NCI-H1694 treated with DMSO at 0.1 percent for 48 hours (cell line): ENCODE measurements at regions not wholly inside any gene's neighbourhood (a gene's known extent, or its start where the extent isn't known, plus 50 kb on each side); places are given as distances from the start of the nearest gene placed in this dataset.

Experiments used
- DNase-seq: peaks from one replicate; lab custom pipeline; 2025; lab: John Stamatoyannopoulos, UW

DNA sequence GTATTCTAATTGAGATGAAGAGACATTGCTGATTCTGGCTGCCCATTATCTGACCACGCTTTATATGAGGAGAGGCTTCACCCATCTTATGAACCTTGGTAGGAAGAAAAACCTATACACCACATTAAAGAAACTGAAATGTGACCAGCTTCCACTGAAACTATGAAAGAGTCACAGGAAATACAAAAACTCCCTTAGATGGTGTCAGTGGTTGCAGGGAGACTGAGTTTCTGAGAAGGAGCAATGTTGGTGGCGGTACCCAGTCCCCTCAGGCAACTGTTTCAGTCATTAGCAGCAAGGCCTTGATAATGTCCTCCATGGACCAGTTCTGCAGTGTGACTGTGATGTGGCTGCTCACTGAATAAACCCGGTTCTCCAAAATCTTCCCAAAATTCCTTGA, 110.5 kb upstream of the FTMT start:
- DNase-seq, result no peak

DNA sequence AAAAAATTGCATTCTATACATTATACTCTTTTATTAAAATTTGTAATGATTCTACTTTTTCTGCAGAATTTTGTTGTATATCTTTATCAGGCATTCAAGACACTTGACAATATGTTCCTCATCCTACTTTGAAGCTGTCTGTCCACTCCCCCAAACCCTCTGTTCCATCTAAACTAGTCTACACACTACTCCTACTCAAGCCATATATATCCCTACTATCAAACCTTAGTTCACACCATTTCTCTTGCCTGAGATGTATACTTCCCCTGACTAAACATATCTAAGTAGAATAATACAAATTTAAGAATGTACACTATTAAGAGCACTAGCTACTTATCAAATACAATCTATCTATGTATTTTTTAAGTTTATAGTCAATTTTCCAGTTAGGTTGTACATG, 107.1 kb upstream of the FTMT start:
- no peak for DNase-seq

DNA sequence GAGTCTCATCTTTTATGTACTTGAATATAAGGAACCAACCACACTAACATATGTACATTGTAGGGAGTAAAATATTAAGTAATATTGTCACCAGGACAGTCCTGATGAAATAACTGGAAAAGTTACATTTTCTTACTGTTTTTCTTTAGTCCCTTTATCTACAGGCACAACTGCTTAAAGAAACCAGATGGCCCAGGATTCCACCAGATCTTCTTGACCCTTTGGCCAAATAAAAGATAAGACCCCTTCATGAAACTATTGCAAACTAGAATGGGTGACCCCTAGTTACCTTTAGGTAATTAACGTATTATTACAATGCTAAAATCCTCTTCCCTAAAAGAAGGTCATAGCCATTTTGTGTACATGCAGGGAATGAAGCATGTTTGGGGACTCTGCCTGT, 106.3 kb upstream of the FTMT start:
- DNase-seq, result no peak

DNA sequence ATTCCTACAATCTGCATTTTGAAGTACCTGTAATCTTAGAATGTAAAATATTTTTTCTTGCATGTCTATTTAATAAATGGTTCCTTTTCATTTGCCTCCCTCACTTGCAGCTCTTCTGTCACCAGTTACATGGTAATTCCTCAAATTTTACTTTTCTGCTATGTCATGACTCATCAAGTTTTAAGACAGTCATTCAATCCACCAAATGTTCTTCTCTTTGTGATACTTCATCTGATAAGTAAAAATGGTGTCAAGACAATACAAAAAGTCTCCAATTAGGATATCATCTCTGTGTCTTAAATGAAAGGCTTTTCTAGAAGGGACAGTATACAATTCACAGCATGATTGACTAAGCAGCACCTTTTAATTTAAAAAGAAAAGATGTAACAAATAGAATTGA, 104.9 kb upstream of the FTMT start:
- no peak for DNase-seq

DNA sequence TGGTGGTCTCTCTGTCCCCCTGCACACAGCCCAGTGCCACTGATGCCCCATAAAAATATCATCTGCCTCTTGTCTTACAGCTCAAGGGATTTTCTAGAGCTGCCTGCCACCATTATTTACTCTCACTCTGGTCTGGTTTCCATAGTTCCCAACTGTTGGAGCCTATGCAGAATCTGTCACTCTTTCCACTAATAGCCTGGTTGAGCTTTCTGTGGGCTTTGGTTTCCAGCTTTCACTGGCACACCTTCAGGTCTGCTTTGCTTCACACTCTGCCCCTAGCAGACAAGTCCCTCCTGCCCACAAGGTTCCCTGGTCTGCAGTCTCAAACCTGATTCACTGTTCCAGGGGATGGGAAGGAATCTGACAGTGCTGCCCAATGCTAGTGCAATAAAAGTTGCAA, 103.0 kb upstream of the FTMT start:
- DNase-seq, result no peak

DNA sequence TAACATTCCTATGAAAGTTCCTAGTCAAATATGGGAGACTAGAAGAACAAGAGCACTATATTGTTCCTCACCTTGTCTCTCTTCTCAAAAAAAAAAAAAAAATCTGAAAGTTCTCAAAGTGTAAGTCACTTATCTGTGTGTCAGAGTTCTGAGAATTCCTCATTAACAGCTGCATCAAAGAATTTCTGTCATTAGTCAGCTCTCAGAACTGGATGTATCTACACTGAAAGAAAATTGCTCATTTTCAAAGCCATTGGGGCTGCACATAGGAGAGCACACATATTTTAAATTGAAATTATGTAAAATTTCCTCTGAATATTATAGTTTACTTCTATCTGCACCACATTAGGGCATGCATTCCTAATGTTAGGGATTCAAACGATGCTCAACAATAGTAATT, 99.5 kb upstream of the FTMT start:
- DNase-seq, result no peak

DNA sequence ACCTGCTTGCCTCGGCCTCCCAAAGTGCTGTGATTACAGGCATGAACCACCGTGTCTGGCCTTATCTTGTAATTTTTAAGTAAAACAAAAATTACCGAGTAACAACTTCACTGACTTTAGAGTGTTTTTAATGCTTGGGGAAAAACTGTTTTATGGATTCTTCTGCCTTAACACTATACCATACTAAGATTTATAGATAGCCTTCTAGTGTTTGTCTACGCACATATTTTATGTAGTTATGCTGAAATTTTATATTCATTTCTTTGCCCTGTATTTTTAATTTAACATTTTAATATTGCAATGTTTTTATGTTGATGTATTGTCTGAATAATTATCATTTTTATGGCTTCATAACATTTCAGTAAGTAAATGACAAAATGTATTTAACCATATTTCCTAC, 96.4 kb upstream of the FTMT start:
- no peak for DNase-seq

DNA sequence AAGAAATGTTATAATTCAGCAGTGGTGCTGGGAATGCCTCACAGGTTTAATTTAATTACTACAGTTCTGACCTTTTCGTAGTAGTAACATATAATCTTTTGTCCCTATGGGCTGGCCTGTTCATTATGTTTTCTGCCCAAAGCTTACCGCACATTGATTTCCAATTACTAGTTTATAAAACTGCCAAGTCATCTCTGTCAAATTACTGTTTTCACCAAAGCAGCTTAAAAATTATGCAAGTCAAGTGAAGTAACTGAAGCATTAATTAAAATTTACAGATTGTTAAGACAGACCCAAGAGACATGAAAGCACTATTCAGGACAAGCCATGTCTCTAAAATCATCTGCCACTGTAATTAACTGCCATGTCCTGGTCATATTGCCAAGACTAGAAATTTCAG, 93.9 kb upstream of the FTMT start:
- no peak for DNase-seq

DNA sequence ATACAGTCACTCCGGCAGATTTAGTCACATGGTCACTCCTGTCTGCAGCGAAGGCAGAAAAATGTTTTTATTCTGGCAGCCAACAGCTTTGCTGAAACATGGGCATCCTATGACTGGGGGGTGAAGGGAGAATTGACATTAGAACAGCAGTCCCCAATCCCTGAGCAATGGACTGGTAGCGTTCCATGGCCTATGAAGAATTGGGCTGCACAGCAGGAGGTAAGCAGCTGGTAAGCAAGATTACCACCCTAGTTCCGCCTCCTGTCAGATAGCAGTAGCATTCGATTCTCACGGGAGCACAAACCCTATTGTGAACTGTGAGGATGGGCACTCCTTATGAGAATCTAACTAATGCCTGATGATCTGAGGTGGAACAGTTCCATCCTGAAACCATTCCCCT, 93.1 kb upstream of the FTMT start:
- DNase-seq, result no peak

DNA sequence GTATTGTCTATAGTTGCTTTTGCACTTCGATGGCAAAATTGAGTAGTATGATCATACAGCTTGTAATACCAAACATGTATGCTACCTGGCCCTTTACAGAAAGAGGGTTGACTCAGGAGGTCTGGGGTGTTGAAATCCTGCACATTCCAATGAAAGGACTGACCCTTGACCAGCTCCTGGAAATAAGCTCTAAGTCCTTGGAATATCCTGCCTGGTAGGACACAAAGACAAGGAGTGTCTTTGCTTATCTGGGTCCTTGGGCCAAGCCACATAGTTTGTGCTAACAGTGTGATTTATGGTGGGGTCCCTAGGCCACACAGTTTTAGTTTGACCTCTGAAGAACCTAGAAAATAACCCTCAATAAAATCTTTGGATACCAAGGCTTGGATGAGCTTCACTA, 89.3 kb upstream of the FTMT start:
- no peak for DNase-seq

DNA sequence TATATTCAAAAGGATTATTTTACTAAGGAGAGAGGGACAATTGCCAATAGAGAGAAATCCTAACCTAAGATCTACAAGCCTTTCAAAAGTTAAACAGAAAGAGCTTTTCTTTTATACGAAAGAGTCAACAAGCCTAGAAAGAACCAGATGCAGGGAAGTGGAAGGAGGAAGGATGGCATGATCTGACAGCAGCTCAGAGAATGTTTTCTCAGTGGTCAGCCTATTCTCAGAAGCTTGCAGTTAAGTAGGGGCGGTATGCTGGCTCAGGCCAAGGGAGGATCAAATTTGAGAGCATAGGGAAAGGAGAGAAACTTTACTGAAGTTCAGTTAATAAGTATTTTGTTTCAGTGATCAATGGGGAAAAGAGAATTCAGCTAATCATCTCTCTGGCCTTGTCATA, 88.0 kb upstream of the FTMT start:
- no peak for DNase-seq

DNA sequence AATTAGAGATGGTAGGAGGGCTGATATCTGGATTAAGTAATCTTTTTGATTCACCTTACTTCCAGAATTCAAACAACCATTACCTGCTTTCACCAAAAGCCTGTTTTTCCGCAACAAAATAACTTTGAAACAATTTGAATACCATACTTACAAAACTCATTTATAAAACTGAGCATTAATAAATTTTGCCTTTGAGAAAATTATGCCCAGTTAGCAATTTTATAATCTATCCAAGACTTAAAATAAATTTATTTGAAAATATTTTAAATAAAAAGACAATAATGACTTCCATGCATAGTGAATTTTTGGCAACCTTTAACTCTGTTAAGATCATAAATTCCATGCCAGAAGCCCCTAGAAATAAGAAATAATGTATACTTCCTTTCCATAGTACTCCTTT, 71.3 kb upstream of the FTMT start:
- no peak for DNase-seq

DNA sequence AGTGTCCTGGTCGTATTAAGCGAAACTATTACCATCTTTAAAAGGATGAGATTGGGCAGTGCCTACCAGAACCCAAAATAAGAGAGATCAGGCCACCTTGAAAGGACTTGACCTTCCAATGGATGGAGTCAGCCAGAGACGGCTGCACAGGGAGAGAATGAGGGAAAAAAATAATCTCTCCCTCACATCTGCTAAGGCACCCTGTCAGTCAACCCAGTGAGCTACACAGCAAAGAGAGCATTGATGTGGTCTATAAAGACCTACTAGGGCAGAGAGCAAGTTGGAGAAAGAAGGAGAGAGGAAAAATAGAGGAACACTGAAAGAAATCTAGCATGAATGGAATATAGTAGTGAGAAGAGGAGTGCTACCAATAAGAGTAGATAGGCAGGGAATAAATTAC, 68.0 kb upstream of the FTMT start:
- DNase-seq, result no peak

DNA sequence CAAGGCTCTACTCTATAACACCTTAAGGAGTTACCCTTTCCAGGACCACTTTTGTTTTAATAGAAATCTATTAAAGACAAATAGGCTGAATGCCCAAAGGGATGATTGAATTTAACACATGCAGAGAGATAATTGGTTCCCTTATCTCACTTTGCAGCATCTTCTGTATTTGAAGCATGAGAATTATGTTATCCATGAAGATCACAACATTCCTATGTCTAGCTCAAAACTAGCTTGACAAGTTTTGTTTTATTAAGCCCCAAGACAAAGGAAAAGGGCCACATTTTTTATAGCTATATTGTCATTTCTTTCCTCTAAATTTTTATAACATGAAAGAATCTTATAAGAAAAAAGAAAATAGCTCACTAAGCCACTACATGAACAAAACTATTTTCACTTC, 57.9 kb upstream of the FTMT start:
- DNase-seq, result no peak

DNA sequence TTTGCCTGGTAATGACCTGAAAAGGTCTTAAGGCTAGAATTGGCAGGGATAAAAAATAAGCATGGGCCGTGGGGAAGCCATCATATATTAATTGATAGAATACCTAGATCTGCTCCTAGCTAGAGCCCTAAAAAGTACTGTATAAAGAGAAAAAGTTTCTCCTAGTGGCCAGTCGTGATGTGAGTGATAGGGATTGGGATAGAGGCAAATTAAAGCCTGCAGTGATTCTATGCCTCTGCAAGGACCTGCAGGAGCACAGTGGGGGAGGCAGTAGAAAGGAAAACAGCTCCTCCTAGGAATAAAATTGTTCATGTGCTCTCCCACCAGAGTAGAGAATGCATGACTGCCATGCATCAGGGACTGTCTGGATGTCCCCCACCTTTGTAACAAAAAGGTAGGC, 56.2 kb upstream of the FTMT start:
- no peak for DNase-seq

DNA sequence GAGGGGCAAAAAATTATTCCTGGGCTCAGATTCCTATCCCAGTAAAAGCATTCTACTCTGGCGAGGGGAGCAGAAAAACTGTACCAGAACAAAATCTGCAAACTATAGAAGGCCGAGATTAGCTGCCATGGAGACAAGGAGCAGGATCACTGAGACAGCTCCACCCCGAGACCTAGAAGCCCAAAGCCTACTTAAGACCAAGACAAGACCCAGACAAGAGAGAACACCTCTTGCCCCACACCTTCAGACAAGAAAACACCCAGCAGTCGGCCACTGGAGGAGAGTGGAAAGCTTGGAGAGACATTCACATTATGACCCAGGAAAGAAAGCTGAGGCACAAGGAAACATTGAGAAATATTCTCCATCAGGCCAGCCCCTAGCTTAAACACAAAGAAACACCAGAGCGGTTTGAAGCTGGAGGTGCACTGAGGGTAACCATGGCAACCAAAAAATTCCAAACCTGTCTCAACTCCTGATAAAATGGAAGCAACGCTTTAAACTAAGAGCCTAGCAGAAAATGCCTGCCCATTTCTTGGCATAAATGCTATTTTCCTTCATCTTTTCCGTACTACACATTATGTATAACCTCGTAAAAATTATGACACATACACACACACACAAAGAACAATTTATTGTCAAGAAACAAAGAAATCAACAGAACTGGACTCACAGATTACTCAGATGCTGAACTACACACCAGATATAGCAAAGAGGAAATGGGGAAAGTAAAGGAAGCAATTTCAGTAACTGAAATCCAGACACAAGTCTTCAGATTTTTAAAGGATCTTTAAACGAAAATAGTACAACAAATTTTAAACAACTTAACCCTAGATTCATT, 53.8 kb upstream of the FTMT start:
- no peak for DNase-seq
